SK-N-SH (cell line): ENCODE measurements at regions not wholly inside any gene's neighbourhood (a gene's known extent, or its start where the extent isn't known, plus 50 kb on each side); places are given as distances from the start of the nearest gene placed in this dataset.

Experiments used
- CTCF ChIA-PET: fragments of 300-600, 350-600 bp; formaldehyde crosslinking; extraction: SDS; loops from one replicate; lab custom pipeline; 2021; lab: Yijun Ruan, JAX
- POLR2A ChIA-PET: fragments of 350-600 bp; sonication (Branson Sonifier 250); formaldehyde crosslinking; extraction: SDS; loops from one replicate; lab custom pipeline; 2020; ENCODE audit warnings: antibody characterized with exemption, inconsistent platforms; lab: Yijun Ruan, JAX
- DNase-seq: peaks from one replicate; pipeline ENCODE4 v3.0.0; 2012
- H2AFZ ChIP-seq: fragments of 200-600 bp; sonication (generic); 2 replicates; pipeline ENCODE4 v1.8.1; 2016; ENCODE audit warnings: antibody characterized with exemption, mild to moderate bottlenecking, low read depth
- H3F3A ChIP-seq: fragments of 200-600 bp; sonication (generic); replicated peaks from 2 replicates; pipeline ENCODE3; 2016; ENCODE audit warnings: antibody characterized with exemption, mild to moderate bottlenecking; ENCODE audit not compliant: insufficient read depth
- H3K27ac ChIP-seq, 2 experiments: fragments of 200-500 bp in 1 of 2; fragments of 200-600 bp in 1 of 2; sonication (Bioruptor generic) in 1 of 2; sonication (generic), shearing (Covaris generic) in 1 of 2; 2 replicates each; pipeline versions ENCODE4 v1.5.1 to v1.6.1; 2014 to 2016; ENCODE audit warnings: low read depth in 2 of 2, inconsistent platforms in 1 of 2, low read length in 1 of 2, mild to moderate bottlenecking in 1 of 2, mixed read lengths in 1 of 2
- H3K27me3 ChIP-seq: fragments of 200-600 bp; sonication (generic), shearing (Covaris generic); 2 replicates; pipeline ENCODE4 v1.6.1; 2016; ENCODE audit warnings: mixed run types; ENCODE audit not compliant: insufficient read depth
- H3K36me3 ChIP-seq, 2 experiments: fragments of 200-500 bp in 1 of 2; fragments of 200-600 bp in 1 of 2; sonication (Bioruptor generic) in 1 of 2; sonication (generic) in 1 of 2; replicated peaks in 1 of 2; 2 replicates each; pipeline versions ENCODE3 to v1.5.1; 2014 to 2016; ENCODE audit warnings: low read length in 1 of 2, mild to moderate bottlenecking in 1 of 2; ENCODE audit not compliant: insufficient read depth in 2 of 2, control insufficient read depth in 1 of 2
- H3K4me1 ChIP-seq, 2 experiments: fragments of 200-500 bp in 1 of 2; fragments of 200-600 bp in 1 of 2; sonication (Bioruptor generic) in 1 of 2; sonication (generic), shearing (Covaris generic) in 1 of 2; 2 replicates each; pipeline versions ENCODE4 v1.5.1 to v1.6.1; 2014 to 2016; ENCODE audit warnings: low read depth in 1 of 2, low read length in 1 of 2, mixed run types in 1 of 2; ENCODE audit not compliant: insufficient read depth in 2 of 2, control insufficient read depth in 1 of 2
- H3K4me2 ChIP-seq: fragments of 200-600 bp; sonication (generic), shearing (Covaris generic); 2 replicates; pipeline ENCODE4 v1.6.1; 2017; ENCODE audit warnings: mixed run types
- H3K4me3 ChIP-seq, 2 experiments: fragments of 200-500 bp in 1 of 2; fragments of 200-600 bp in 1 of 2; sonication (Bioruptor generic) in 1 of 2; sonication (generic), shearing (Covaris generic) in 1 of 2; 2 replicates each; pipeline versions ENCODE4 v1.5.1 to v1.8.1; 2014 to 2016; ENCODE audit warnings: low read depth in 2 of 2, inconsistent platforms in 1 of 2, low read length in 1 of 2, mild to moderate bottlenecking in 1 of 2, mixed read lengths in 1 of 2, moderate library complexity in 1 of 2
- H3K79me2 ChIP-seq: fragments of 200-600 bp; sonication (generic); 2 replicates; pipeline ENCODE4 v1.8.1; 2017; ENCODE audit warnings: mild to moderate bottlenecking; ENCODE audit not compliant: insufficient read depth
- H3K9ac ChIP-seq: fragments of 200-600 bp; sonication (generic); 2 replicates; pipeline ENCODE4 v1.6.1; 2017; ENCODE audit warnings: mixed run types
- H3K9me2 ChIP-seq: fragments of 200-600 bp; sonication (generic); 2 replicates; pipeline ENCODE4 v1.6.1; 2017; ENCODE audit warnings: mixed run types
- H3K9me3 ChIP-seq: fragments of 200-600 bp; sonication (generic); 2 replicates; pipeline ENCODE4 v1.6.1; 2017; ENCODE audit warnings: mixed run types, mild to moderate bottlenecking, moderate library complexity
- H4K20me1 ChIP-seq: fragments of 200-600 bp; sonication (generic); 2 replicates; pipeline ENCODE4 v1.6.1; 2017; ENCODE audit warnings: mild to moderate bottlenecking, mixed run types; ENCODE audit not compliant: insufficient read depth
- CHD2 ChIP-seq: fragments of 150-350 bp; IDR thresholded peaks from 2 replicates; pipeline ENCODE4 v1.6.1; 2018; ENCODE audit warnings: low read length; ENCODE audit not compliant: partially characterized antibody
- ELF1 ChIP-seq: IDR thresholded peaks from 2 replicates; pipeline ENCODE4 v1.4.0; 2012
- EP300 ChIP-seq, 2 experiments: IDR thresholded peaks; 2 replicates each; pipeline versions ENCODE4 v1.4.0 to v1.6.1; 2012; ENCODE audit warnings: borderline replicate concordance in 1 of 2, low read depth in 1 of 2, low read length in 1 of 2
- FOSL2 ChIP-seq: IDR thresholded peaks from 2 replicates; pipeline ENCODE4 v1.4.0; 2012; ENCODE audit warnings: low read depth, mild to moderate bottlenecking, moderate library complexity, borderline replicate concordance
- FOXJ3 ChIP-seq: sonication (generic); formaldehyde crosslinking; IDR thresholded peaks from 2 replicates; pipeline ENCODE4 v1.5.1; 2020; ENCODE audit warnings: mild to moderate bottlenecking, missing genetic modification reagents
- FOXM1 ChIP-seq: IDR thresholded peaks from 2 replicates; pipeline ENCODE4 v1.4.0; 2012; ENCODE audit warnings: low read depth, mild to moderate bottlenecking
- GABPA ChIP-seq: IDR thresholded peaks from 2 replicates; pipeline ENCODE4 v1.4.0; 2012; ENCODE audit warnings: low read depth, mild to moderate bottlenecking
- GATA2 ChIP-seq: sonication (generic); formaldehyde crosslinking; IDR thresholded peaks from 2 replicates; pipeline ENCODE4 v1.5.0; 2020; ENCODE audit warnings: mild to moderate bottlenecking, missing genetic modification reagents
- JUND ChIP-seq: IDR thresholded peaks from 2 replicates; pipeline ENCODE4 v1.4.0; 2012
- RAD21 ChIP-seq: IDR thresholded peaks from 2 replicates; pipeline ENCODE4 v1.6.1; 2012; ENCODE audit warnings: mild to moderate bottlenecking, low read length
- RCOR1 ChIP-seq: fragments of 150-350 bp; IDR thresholded peaks from 2 replicates; pipeline ENCODE4 v1.6.1; 2017; ENCODE audit warnings: antibody characterized with exemption, low read length
- SMC3 ChIP-seq: IDR thresholded peaks from 2 replicates; pipeline ENCODE4 v1.6.1; 2012; ENCODE audit warnings: low read depth, low read length, improper control_type of control experiment
- TCF12 ChIP-seq: IDR thresholded peaks from 2 replicates; pipeline ENCODE4 v1.4.0; 2012
- TEAD4 ChIP-seq: IDR thresholded peaks from 2 replicates; pipeline ENCODE4 v1.4.0; 2012; ENCODE audit warnings: mild to moderate bottlenecking, borderline replicate concordance; ENCODE audit not compliant: insufficient read depth
- WGBS: methylation state at CpG from one replicate; pipeline ENCODE4 v1.1.6; 2017; ENCODE audit warnings: low lambda C conversion rate; 5-methylcytosine and 5-hydroxymethylcytosine counted together
- TF ChIP-seq, protein P1 (sequence below): IDR thresholded peaks from 2 replicates; pipeline ENCODE4 v1.6.1; 2012; ENCODE audit warnings: mild to moderate bottlenecking, low read depth, low read length, moderate library complexity
- TF ChIP-seq, protein P2 (sequence below): fragments of 150-350 bp; IDR thresholded peaks from 2 replicates; pipeline ENCODE4 v1.6.1; 2017; ENCODE audit warnings: antibody characterized with exemption, low read length, low read depth, borderline replicate concordance
- TF ChIP-seq, protein P3 (sequence below): fragments of 200-600 bp; sonication (generic); IDR thresholded peaks from 2 replicates; pipeline ENCODE4 v1.6.1; 2017; ENCODE audit warnings: antibody characterized with exemption, mild to moderate bottlenecking, moderate library complexity
- TF ChIP-seq, protein P4 (sequence below): IDR thresholded peaks from 2 replicates; pipeline ENCODE4 v1.4.0; 2012; ENCODE audit warnings: low read depth, borderline replicate concordance
- TF ChIP-seq, protein P5 (sequence below): IDR thresholded peaks from 2 replicates; pipeline ENCODE4; 2012
- TF ChIP-seq, protein P6 (sequence below): fragments of 150-350 bp; IDR thresholded peaks from 2 replicates; pipeline ENCODE4 v1.6.1; 2016; ENCODE audit warnings: mild to moderate bottlenecking, low read depth, low read length

DNA sequence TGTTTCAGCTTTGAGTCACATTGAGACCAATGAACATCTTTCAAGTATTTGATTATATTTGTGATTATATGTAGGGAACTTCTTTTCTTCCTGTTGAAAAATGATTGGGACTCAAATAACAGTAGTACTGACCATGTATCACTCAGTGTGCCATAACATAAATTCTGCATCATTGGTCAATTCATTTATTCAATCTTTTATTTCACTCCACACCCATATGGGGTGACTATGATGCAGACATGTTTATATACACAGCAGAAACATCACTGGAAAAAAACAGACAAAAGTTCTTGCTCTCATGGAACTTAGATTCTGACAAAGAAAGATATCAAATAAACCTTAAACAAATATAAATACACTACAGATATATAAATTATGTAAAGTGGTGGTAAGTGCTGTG is 74.7 kb upstream of the ANXA1 start:
- Histone ChIP-seq H3K79me2 (no peaks in the 10 kb centered on the region), H3F3A (no peaks in the 10 kb centered on the region), H3K9ac (no peak overlapping the region), H3K4me1 (no peaks in the 10 kb centered on the region), H3K27me3 (peaks cover 29% of the 10 kb centered on the region; the same call in 1 of the 2 replicates), H4K20me1 (no peaks in the 10 kb centered on the region), H3K27ac (no peak overlapping the region), H3K4me3 (no peak overlapping the region), H2AFZ (no peak overlapping the region), H3K9me3 (no peaks in the 10 kb centered on the region), H3K4me2 (no peak overlapping the region), H3K36me3 (no peaks in the 10 kb centered on the region), H3K9me2 (no peaks in the 10 kb centered on the region; the same call in 1 of the 2 replicates)
- POLR2A ChIA-PET: no interaction called here
- TF ChIP-seq, protein P1, sequence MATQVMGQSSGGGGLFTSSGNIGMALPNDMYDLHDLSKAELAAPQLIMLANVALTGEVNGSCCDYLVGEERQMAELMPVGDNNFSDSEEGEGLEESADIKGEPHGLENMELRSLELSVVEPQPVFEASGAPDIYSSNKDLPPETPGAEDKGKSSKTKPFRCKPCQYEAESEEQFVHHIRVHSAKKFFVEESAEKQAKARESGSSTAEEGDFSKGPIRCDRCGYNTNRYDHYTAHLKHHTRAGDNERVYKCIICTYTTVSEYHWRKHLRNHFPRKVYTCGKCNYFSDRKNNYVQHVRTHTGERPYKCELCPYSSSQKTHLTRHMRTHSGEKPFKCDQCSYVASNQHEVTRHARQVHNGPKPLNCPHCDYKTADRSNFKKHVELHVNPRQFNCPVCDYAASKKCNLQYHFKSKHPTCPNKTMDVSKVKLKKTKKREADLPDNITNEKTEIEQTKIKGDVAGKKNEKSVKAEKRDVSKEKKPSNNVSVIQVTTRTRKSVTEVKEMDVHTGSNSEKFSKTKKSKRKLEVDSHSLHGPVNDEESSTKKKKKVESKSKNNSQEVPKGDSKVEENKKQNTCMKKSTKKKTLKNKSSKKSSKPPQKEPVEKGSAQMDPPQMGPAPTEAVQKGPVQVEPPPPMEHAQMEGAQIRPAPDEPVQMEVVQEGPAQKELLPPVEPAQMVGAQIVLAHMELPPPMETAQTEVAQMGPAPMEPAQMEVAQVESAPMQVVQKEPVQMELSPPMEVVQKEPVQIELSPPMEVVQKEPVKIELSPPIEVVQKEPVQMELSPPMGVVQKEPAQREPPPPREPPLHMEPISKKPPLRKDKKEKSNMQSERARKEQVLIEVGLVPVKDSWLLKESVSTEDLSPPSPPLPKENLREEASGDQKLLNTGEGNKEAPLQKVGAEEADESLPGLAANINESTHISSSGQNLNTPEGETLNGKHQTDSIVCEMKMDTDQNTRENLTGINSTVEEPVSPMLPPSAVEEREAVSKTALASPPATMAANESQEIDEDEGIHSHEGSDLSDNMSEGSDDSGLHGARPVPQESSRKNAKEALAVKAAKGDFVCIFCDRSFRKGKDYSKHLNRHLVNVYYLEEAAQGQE: no peak
- TF ChIP-seq TCF12: no peak
- DNase-seq: no peak
- CTCF ChIA-PET: no interaction called here

DNA sequence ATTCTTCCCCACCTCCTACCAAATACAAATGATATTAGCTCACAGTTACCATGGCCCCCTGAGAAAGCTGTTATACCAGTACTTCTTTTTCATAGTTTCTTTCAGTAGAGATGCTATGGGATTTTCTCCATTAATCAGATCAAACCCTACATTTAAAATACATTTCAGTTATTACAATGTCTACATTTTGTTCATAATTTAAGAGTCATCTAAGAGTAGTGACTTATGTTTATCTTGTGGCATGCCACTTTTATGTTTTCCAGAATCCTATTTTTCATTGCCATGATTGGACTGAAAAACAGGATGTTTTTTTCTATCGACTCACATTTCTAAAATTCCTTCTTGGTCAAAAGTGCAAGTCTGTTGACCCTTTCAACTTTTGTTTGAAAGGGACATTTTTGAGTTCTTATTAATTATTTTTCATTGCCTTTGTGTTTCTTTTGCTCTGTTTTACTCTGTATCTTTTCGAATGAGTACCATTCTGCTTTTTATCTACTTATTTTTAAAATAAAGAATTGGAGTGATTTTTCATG is 77.4 kb upstream of the ANXA1 start:
- Histone ChIP-seq H4K20me1 (no peaks in the 10 kb centered on the region), H3F3A (no peaks in the 10 kb centered on the region), H3K36me3 (no peaks in the 10 kb centered on the region), H2AFZ (no peak overlapping the region), H3K9me3 (no peaks in the 10 kb centered on the region), H3K9ac (no peak overlapping the region), H3K4me3 (no peak overlapping the region), H3K9me2 (no peaks in the 10 kb centered on the region; the same call in 1 of the 2 replicates), H3K4me1 (no peaks in the 10 kb centered on the region), H3K79me2 (no peaks in the 10 kb centered on the region), H3K27me3 (peaks cover 10% of the 10 kb centered on the region; the same call in 1 of the 2 replicates), H3K27ac (no peak overlapping the region), H3K4me2 (no peak overlapping the region)
- under 1% methylated on average over 2 of the region's 2 CpGs for WGBS
- DNase-seq: no peak
- ChIA-PET CTCF (interaction anchor here (1.3 kb wide), 1 partner anchor 8 kb away, joined by 3 read pairs; no protein-coding TSS in a partner anchor), POLR2A (no interaction called here)
- TF ChIP-seq JUND: no peak
- TF ChIP-seq FOXM1: no peak
- TF ChIP-seq FOXJ3: no peak
- TF ChIP-seq, protein P2, sequence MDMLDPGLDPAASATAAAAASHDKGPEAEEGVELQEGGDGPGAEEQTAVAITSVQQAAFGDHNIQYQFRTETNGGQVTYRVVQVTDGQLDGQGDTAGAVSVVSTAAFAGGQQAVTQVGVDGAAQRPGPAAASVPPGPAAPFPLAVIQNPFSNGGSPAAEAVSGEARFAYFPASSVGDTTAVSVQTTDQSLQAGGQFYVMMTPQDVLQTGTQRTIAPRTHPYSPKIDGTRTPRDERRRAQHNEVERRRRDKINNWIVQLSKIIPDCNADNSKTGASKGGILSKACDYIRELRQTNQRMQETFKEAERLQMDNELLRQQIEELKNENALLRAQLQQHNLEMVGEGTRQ: no peak
- no peak for TF ChIP-seq GATA2 (CRISPR knock-in tag)
- TF ChIP-seq RAD21: no peak
- TF ChIP-seq ELF1: no peak
- TF ChIP-seq, protein P3, sequence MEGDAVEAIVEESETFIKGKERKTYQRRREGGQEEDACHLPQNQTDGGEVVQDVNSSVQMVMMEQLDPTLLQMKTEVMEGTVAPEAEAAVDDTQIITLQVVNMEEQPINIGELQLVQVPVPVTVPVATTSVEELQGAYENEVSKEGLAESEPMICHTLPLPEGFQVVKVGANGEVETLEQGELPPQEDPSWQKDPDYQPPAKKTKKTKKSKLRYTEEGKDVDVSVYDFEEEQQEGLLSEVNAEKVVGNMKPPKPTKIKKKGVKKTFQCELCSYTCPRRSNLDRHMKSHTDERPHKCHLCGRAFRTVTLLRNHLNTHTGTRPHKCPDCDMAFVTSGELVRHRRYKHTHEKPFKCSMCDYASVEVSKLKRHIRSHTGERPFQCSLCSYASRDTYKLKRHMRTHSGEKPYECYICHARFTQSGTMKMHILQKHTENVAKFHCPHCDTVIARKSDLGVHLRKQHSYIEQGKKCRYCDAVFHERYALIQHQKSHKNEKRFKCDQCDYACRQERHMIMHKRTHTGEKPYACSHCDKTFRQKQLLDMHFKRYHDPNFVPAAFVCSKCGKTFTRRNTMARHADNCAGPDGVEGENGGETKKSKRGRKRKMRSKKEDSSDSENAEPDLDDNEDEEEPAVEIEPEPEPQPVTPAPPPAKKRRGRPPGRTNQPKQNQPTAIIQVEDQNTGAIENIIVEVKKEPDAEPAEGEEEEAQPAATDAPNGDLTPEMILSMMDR: no peak
- no peak for TF ChIP-seq FOSL2
- TF ChIP-seq, protein P4, sequence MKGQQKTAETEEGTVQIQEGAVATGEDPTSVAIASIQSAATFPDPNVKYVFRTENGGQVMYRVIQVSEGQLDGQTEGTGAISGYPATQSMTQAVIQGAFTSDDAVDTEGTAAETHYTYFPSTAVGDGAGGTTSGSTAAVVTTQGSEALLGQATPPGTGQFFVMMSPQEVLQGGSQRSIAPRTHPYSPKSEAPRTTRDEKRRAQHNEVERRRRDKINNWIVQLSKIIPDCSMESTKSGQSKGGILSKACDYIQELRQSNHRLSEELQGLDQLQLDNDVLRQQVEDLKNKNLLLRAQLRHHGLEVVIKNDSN: no peak
- no peak for TF ChIP-seq CHD2
- TF ChIP-seq RCOR1: no peak
- TF ChIP-seq, protein P5, sequence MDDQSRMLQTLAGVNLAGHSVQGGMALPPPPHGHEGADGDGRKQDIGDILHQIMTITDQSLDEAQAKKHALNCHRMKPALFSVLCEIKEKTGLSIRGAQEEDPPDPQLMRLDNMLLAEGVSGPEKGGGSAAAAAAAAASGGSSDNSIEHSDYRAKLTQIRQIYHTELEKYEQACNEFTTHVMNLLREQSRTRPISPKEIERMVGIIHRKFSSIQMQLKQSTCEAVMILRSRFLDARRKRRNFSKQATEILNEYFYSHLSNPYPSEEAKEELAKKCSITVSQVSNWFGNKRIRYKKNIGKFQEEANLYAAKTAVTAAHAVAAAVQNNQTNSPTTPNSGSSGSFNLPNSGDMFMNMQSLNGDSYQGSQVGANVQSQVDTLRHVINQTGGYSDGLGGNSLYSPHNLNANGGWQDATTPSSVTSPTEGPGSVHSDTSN: no peak
- TF ChIP-seq, protein P6, sequence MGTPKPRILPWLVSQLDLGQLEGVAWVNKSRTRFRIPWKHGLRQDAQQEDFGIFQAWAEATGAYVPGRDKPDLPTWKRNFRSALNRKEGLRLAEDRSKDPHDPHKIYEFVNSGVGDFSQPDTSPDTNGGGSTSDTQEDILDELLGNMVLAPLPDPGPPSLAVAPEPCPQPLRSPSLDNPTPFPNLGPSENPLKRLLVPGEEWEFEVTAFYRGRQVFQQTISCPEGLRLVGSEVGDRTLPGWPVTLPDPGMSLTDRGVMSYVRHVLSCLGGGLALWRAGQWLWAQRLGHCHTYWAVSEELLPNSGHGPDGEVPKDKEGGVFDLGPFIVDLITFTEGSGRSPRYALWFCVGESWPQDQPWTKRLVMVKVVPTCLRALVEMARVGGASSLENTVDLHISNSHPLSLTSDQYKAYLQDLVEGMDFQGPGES: no peak
- no peak for TF ChIP-seq EP300 (IDR thresholded peaks at IDR 0.05; ENCODE audit: borderline replicate concordance in 1 of 2, low read depth in 1 of 2, low read length in 1 of 2)
- no peak for TF ChIP-seq SMC3
- TF ChIP-seq TEAD4: no peak
- no peak for TF ChIP-seq GABPA
